Stomach (tissue), 8 donors: ENCODE measurements at regions not wholly inside any gene's neighbourhood (a gene's known extent, or its start where the extent isn't known, plus 50 kb on each side); places are given as distances from the start of the nearest gene placed in this dataset.

ENCODE experiments used
- DNase-seq, 2 donors: peaks; one replicate each; pipeline versions ENCODE4 v3.0.0 to v3.0.0-alpha.2; 2013 to 2019
- H3K27ac ChIP-seq, 5 donors: fragments of 200-600 bp in 4 of 5; sonication (generic) in 4 of 5; one replicate each; pipeline ENCODE4 v1.5.1; 2013 to 2019; ENCODE audit warnings: mild to moderate bottlenecking in 1 of 5, moderate library complexity in 1 of 5
- H3K27me3 ChIP-seq, 3 donors: fragments of 200-600 bp; sonication (generic); one replicate each; pipeline ENCODE4 v1.5.1; 2017 to 2019; ENCODE audit warnings: mixed run types in 1 of 3
- H3K36me3 ChIP-seq, 4 donors: fragments of 200-600 bp; sonication (generic); 1 replicate in 3 of 4; 2 replicates in 1 of 4; pipeline ENCODE4 v1.5.1; 2016 to 2019
- H3K4me1 ChIP-seq, 4 donors: fragments of 200-600 bp; sonication (generic); one replicate each; pipeline ENCODE4 v1.5.1; 2016 to 2019
- H3K4me3 ChIP-seq, 4 donors: fragments of 200-600 bp; sonication (generic) in 3 of 4; one replicate each; pipeline ENCODE4 v1.5.1; 2016 to 2019; ENCODE audit warnings: mild to moderate bottlenecking in 1 of 4
- H3K9me3 ChIP-seq, 4 donors: fragments of 200-600 bp; sonication (generic); one replicate each; pipeline ENCODE4 v1.5.1; 2016 to 2019
- CTCF ChIP-seq, 7 experiments: fragments of 450-650 bp in 4 of 7; fragments of 200-600 bp in 3 of 7; sonication (generic) in 3 of 7; IDR thresholded peaks; one replicate each; pipeline ENCODE4 v1.5.1; 2016 to 2019; ENCODE audit warnings: antibody characterized with exemption in 7 of 7, control low read depth in 2 of 7, mild to moderate bottlenecking in 1 of 7
- EP300 ChIP-seq: sonication (generic); formaldehyde crosslinking; IDR thresholded peaks from one replicate; pipeline ENCODE4 v1.6.1; 2017; ENCODE audit warnings: antibody characterized with exemption
- POLR2A ChIP-seq, 4 donors: fragments of 450-650 bp; IDR thresholded peaks; one replicate each; pipeline ENCODE4 v1.6.1; 2016; ENCODE audit warnings: antibody characterized with exemption in 4 of 4, control low read depth in 2 of 4, mild to moderate bottlenecking in 1 of 4, moderate library complexity in 1 of 4
- POLR2AphosphoS5 ChIP-seq, 3 donors: sonication (generic); formaldehyde crosslinking; IDR thresholded peaks; one replicate each; pipeline ENCODE4 v1.6.1; 2016; ENCODE audit warnings: antibody characterized with exemption in 3 of 3
- WGBS, 5 donors: extraction: QIAGEN DNeasy Blood & Tissue Kit in 3 of 5; methylation state at CpG; one replicate each; pipeline versions ENCODE4 v1.1.5 to v1.1.7; 2013 to 2018; 5-methylcytosine and 5-hydroxymethylcytosine counted together
- intact Hi-C: fragments of 100-400 bp; cut with DNase I; formaldehyde crosslinking; loops from one replicate; pipeline ENCODE4 v1.15.1; 2023; ENCODE audit warnings: low total_unique reads
- donor health status: healthy with polysubstance abuse.
- donor health status: Bipolar disorder and iron deficiency.
- donor health status: healthy.

- H3K27me3 ChIP-seq, result no peaks in the 10 kb centered on the region
- intact Hi-C loops, result no loop called here
- no peak overlapping the region for H3K27ac ChIP-seq
- no peaks in the 10 kb centered on the region for H3K4me1 ChIP-seq
- no peak for TF ChIP-seq POLR2A (IDR thresholded peaks at IDR 0.05)
- TF ChIP-seq CTCF (IDR thresholded peaks at IDR 0.05), result no peak
- TF ChIP-seq POLR2AphosphoS5 (IDR thresholded peaks at IDR 0.05), result no peak
- TF ChIP-seq EP300, result no peak
- whole genome bisulfite sequencing, 5 donors, result 57 to 68% (median 64%) methylated on average over 4 of the region's 4 CpGs
- no peaks in the 10 kb centered on the region for H3K9me3 ChIP-seq
- no peak for DNase-seq
- H3K36me3 ChIP-seq, result no peaks in the 10 kb centered on the region
- no peak overlapping the region for H3K4me3 ChIP-seq
Measured at GRCh38 chr21:24825348-24825747, 781.9 kb downstream of the MRPL39 start.

GRCh38 chr21:24824209-24824608 lies 783.1 kb downstream of the MRPL39 start:
- Histone ChIP-seq H3K27ac (no peak overlapping the region), H3K36me3 (no peaks in the 10 kb centered on the region), H3K4me3 (no peak overlapping the region), H3K9me3 (no peaks in the 10 kb centered on the region), H3K4me1 (no peaks in the 10 kb centered on the region), H3K27me3 (no peaks in the 10 kb centered on the region)
- TF ChIP-seq EP300, result no peak
- no peak for DNase-seq
- WGBS, 5 donors, result 85 to 95% (median 90%) methylated on average over 4 of the region's 4 CpGs
- intact Hi-C loops, result no loop called here

GRCh38 chr21:24823247-24823646 lies 784.0 kb downstream of the MRPL39 start:
- intact Hi-C loops, result no loop called here
- H3K36me3 ChIP-seq, result no peaks in the 10 kb centered on the region
- no peaks in the 10 kb centered on the region for H3K4me1 ChIP-seq
- no peaks in the 10 kb centered on the region for H3K9me3 ChIP-seq
- H3K4me3 ChIP-seq, result no peak overlapping the region
- TF ChIP-seq CTCF (IDR thresholded peaks at IDR 0.05) (no peak), POLR2AphosphoS5 (IDR thresholded peaks at IDR 0.05) (no peak), POLR2A (IDR thresholded peaks at IDR 0.05) (no peak), EP300 (no peak)
- no peak overlapping the region for H3K27ac ChIP-seq
- DNase-seq, result no peak
- WGBS, 5 donors, result 71 to 84% (median 81%) methylated on average over 2 of the region's 2 CpGs
- H3K27me3 ChIP-seq, result no peaks in the 10 kb centered on the region

- no peaks in the 10 kb centered on the region for H3K36me3 ChIP-seq
- DNase-seq, result no peak
- H3K4me3 ChIP-seq, result no peak overlapping the region
- H3K9me3 ChIP-seq, result no peaks in the 10 kb centered on the region
- TF ChIP-seq CTCF (IDR thresholded peaks at IDR 0.05), result no peak
- intact Hi-C loops, result no loop called here
- no peak overlapping the region for H3K27ac ChIP-seq
- H3K4me1 ChIP-seq, result no peaks in the 10 kb centered on the region
- H3K27me3 ChIP-seq, result no peaks in the 10 kb centered on the region
- WGBS, 5 donors, result 40 to 66% (median 55%) methylated on average over 3 of the region's 3 CpGs
Measured at GRCh38 chr21:24785033-24785432, 822.2 kb downstream of the MRPL39 start.

- Histone ChIP-seq H3K4me3 (no peak overlapping the region), H3K36me3 (no peaks in the 10 kb centered on the region), H3K4me1 (no peaks in the 10 kb centered on the region), H3K9me3 (no peaks in the 10 kb centered on the region), H3K27me3 (no peaks in the 10 kb centered on the region), H3K27ac (no peak overlapping the region)
- DNase-seq, result peak in 1 of 2 donors; percentile 6
- TF ChIP-seq POLR2AphosphoS5 (IDR thresholded peaks at IDR 0.05) (no peak), CTCF (IDR thresholded peaks at IDR 0.05) (no peak), POLR2A (IDR thresholded peaks at IDR 0.05) (no peak), EP300 (no peak)
- intact Hi-C loops, result no loop called here
- 11 to 36% (median 32%) methylated on average over 2 of the region's 2 CpGs for WGBS, 5 donors
Measured at GRCh38 chr21:24781146-24781545, 826.1 kb downstream of the MRPL39 start.
